Activated CD8-positive, alpha-beta T cell treated with anti-CD3 and anti-CD28 coated beads, Interleukin-2, amount 10 ng/mL, durations not matched to agents 7 days and 5 days (primary cell): ENCODE measurements at regions not wholly inside any gene's neighbourhood (a gene's known extent, or its start where the extent isn't known, plus 50 kb on each side); places are given as distances from the start of the nearest gene placed in this dataset.
A peak's percentile ranks its signal among the peaks of the same experiment; 100 is the strongest.
"Not testable (repeated sequence)": the region's sequence is repeated elsewhere in the genome, so short reads cannot be mapped to it uniquely, and the experiment has no call there.

Experiments
- ATAC-seq: fragments of 150-1000 bp; cut with Tn5 transposase; one replicate; pipeline ENCODE4 v1.10.0; 2021; ENCODE audit warnings: moderate library complexity
- CTCF ChIA-PET: fragments of 350-600 bp; sonication (Branson Sonifier 250); formaldehyde crosslinking; loops from one replicate; lab custom pipeline; 2021; ENCODE audit warnings: antibody characterized with exemption; lab: Charles Lee
- POLR2A ChIA-PET: fragments of 350-600 bp; sonication (Branson Sonifier 250); formaldehyde crosslinking; loops from one replicate; lab custom pipeline; 2021; ENCODE audit warnings: antibody characterized with exemption; lab: Charles Lee
- DNase-seq: peaks from one replicate; pipeline ENCODE4 v3.0.0-alpha.2; 2020
- H3K27ac Mint-ChIP-seq: one replicate; pipeline ENCODE4 v1.8.0; 2021; ENCODE audit warnings: mild to moderate bottlenecking, mixed read lengths
- H3K27me3 Mint-ChIP-seq: one replicate; pipeline ENCODE4 v1.8.0; 2021; ENCODE audit warnings: low read depth, mixed read lengths
- H3K36me3 Mint-ChIP-seq: one replicate; pipeline ENCODE4 v1.8.0; 2021; ENCODE audit warnings: low read depth, mixed read lengths
- H3K4me1 Mint-ChIP-seq: one replicate; pipeline ENCODE4 v1.8.0; 2021; ENCODE audit warnings: low read depth, mixed read lengths
- H3K4me3 Mint-ChIP-seq: one replicate; pipeline ENCODE4 v1.8.0; 2021; ENCODE audit warnings: mild to moderate bottlenecking, mixed read lengths
- H3K9me3 Mint-ChIP-seq: one replicate; pipeline ENCODE4 v1.8.0; 2022; ENCODE audit warnings: mixed read lengths; ENCODE audit not compliant: insufficient read depth

GRCh38 chr20:53872081-53872541, 198.3 kb downstream of the BCAS1 start:
- Mint-ChIP-seq H3K36me3 (no peaks in the 10 kb centered on the region), H3K9me3 (no peaks in the 10 kb centered on the region), H3K4me3 (peak overlapping the region; percentile 81), H3K4me1 (peaks cover 71% of the 10 kb centered on the region), H3K27ac (peak overlapping the region; percentile 98), H3K27me3 (no peaks in the 10 kb centered on the region)
- CTCF ChIA-PET: interaction anchor here (0.7 to 5.3 kb wide), 28 partner anchors 9 to 301 kb away, joined by 3 to 75 read pairs (median 4); no protein-coding TSS in a partner anchor
- POLR2A ChIA-PET: interaction anchor here (0.5 to 2.7 kb wide), 24 partner anchors 10 to 294 kb away, joined by 3 to 39 read pairs (median 4); partner anchors contain the start of gene ZNF217
- no peak for DNase-seq
- peak; percentile 25 for ATAC-seq

- Mint-ChIP-seq H3K27ac (peak overlapping the region; percentile 98), H3K9me3 (no peaks in the 10 kb centered on the region), H3K4me3 (peak overlapping the region; percentile 81), H3K4me1 (peaks cover 76% of the 10 kb centered on the region), H3K27me3 (no peaks in the 10 kb centered on the region), H3K36me3 (no peaks in the 10 kb centered on the region)
- CTCF ChIA-PET: interaction anchor here (0.7 to 5.3 kb wide), 25 partner anchors 10 to 300 kb away, joined by 3 to 75 read pairs (median 5); no protein-coding TSS in a partner anchor
- POLR2A ChIA-PET: interaction anchor here (0.5 to 2.7 kb wide), 18 partner anchors 13 to 279 kb away, joined by 3 to 39 read pairs (median 5); partner anchors contain the start of gene ZNF217
- ATAC-seq: no peak
- no peak for DNase-seq
Observed at GRCh38 chr20:53871541-53871940, 198.9 kb downstream of the BCAS1 start.

GRCh38 chr20:53870426-53871315, 199.7 kb downstream of the BCAS1 start:
- Mint-ChIP-seq H3K4me1 (peaks cover 83% of the 10 kb centered on the region), H3K36me3 (no peaks in the 10 kb centered on the region), H3K4me3 (no peak overlapping the region), H3K9me3 (no peaks in the 10 kb centered on the region), H3K27ac (peak overlapping the region; percentile 65), H3K27me3 (no peaks in the 10 kb centered on the region)
- POLR2A ChIA-PET: interaction anchor here (1.0 to 1.8 kb wide), 2 partner anchors 14 to 120 kb away, joined by 6 to 7 read pairs; no protein-coding TSS in a partner anchor
- CTCF ChIA-PET: interaction anchor here (0.6 to 5.3 kb wide), 26 partner anchors 9 to 291 kb away, joined by 3 to 75 read pairs (median 4); no protein-coding TSS in a partner anchor
- ATAC-seq (no peak), DNase-seq (no peak)

- Mint-ChIP-seq H3K27ac (peak overlapping the region; percentile 76), H3K4me3 (peak overlapping the region; percentile 34), H3K27me3 (no peaks in the 10 kb centered on the region), H3K9me3 (no peaks in the 10 kb centered on the region), H3K36me3 (no peaks in the 10 kb centered on the region), H3K4me1 (peaks cover 86% of the 10 kb centered on the region)
- CTCF ChIA-PET: interaction anchor here (0.7 to 5.3 kb wide), 21 partner anchors 10 to 290 kb away, joined by 3 to 75 read pairs (median 5); no protein-coding TSS in a partner anchor
- ATAC-seq (peak; percentile 76), DNase-seq (peak; percentile 87)
- POLR2A ChIA-PET: interaction anchor here (1.0 kb wide), 1 partner anchor 15 kb away, joined by 6 read pairs; no protein-coding TSS in a partner anchor
Observed at GRCh38 chr20:53869466-53870258, 200.7 kb downstream of the BCAS1 start.

- peaks cover 80% of the 10 kb centered on the region for H3K4me1 Mint-ChIP-seq
- no peaks in the 10 kb centered on the region for H3K27me3 Mint-ChIP-seq
- DNase-seq: no peak
- H3K9me3 Mint-ChIP-seq: no peaks in the 10 kb centered on the region
- no peak for ATAC-seq
- H3K36me3 Mint-ChIP-seq: no peaks in the 10 kb centered on the region
- ChIA-PET POLR2A (interaction anchor here (0.6 kb wide), 1 partner anchor 160 kb away, joined by 3 read pairs; no protein-coding TSS in a partner anchor), CTCF (interaction anchor here (0.6 to 5.4 kb wide), 8 partner anchors 21 to 113 kb away, joined by 3 to 32 read pairs (median 10); no protein-coding TSS in a partner anchor)
- peak overlapping the region; percentile 72 for H3K4me3 Mint-ChIP-seq
- H3K27ac Mint-ChIP-seq: peak overlapping the region; percentile 89
Observed at GRCh38 chr20:53867741-53868351, 202.5 kb downstream of the BCAS1 start.

- Mint-ChIP-seq H3K4me3 (peak overlapping the region; percentile 72), H3K36me3 (no peaks in the 10 kb centered on the region), H3K9me3 (no peaks in the 10 kb centered on the region), H3K27me3 (no peaks in the 10 kb centered on the region), H3K27ac (peak overlapping the region; percentile 89), H3K4me1 (peaks cover 74% of the 10 kb centered on the region)
- ATAC-seq (peak; percentile 14), DNase-seq (no peak)
- CTCF ChIA-PET: interaction anchor here (0.7 to 5.4 kb wide), 16 partner anchors 10 to 289 kb away, joined by 3 to 32 read pairs (median 4); no protein-coding TSS in a partner anchor
- POLR2A ChIA-PET: interaction anchor here (0.9 to 1.6 kb wide), 5 partner anchors 24 to 273 kb away, joined by 3 to 4 read pairs (median 3); partner anchors contain the start of gene ZNF217
Observed at GRCh38 chr20:53866794-53867740, 203.3 kb downstream of the BCAS1 start.

- Mint-ChIP-seq H3K27me3 (no peaks in the 10 kb centered on the region), H3K4me1 (peaks cover 66% of the 10 kb centered on the region), H3K4me3 (peak overlapping the region; percentile 72), H3K27ac (peak overlapping the region; percentile 89), H3K9me3 (no peaks in the 10 kb centered on the region), H3K36me3 (peaks cover 1% of the 10 kb centered on the region)
- ATAC-seq (peak; percentile 13), DNase-seq (no peak)
- ChIA-PET CTCF (interaction anchor here (0.7 to 5.4 kb wide), 24 partner anchors 9 to 288 kb away, joined by 3 to 32 read pairs (median 4); no protein-coding TSS in a partner anchor), POLR2A (interaction anchor here (0.7 to 1.6 kb wide), 10 partner anchors 23 to 272 kb away, joined by 3 to 7 read pairs (median 3); partner anchors contain the start of gene ZNF217)
Observed at GRCh38 chr20:53865901-53866793, 204.2 kb downstream of the BCAS1 start.

GRCh38 chr20:53864765-53865683, 205.4 kb downstream of the BCAS1 start:
- Mint-ChIP-seq H3K27ac (peak overlapping the region; percentile 89), H3K4me3 (peak overlapping the region; percentile 72), H3K4me1 (peaks cover 56% of the 10 kb centered on the region)
- not testable (repeated sequence) for H3K27me3 Mint-ChIP-seq, H3K36me3 Mint-ChIP-seq, DNase-seq, ATAC-seq, H3K9me3 Mint-ChIP-seq
- ChIA-PET POLR2A (interaction anchor here (0.6 to 1.5 kb wide), 10 partner anchors 20 to 243 kb away, joined by 3 to 7 read pairs (median 3); no protein-coding TSS in a partner anchor), CTCF (interaction anchor here (0.7 to 5.4 kb wide), 20 partner anchors 9 to 282 kb away, joined by 3 to 32 read pairs (median 4); no protein-coding TSS in a partner anchor)
